WERI-Rb-1 (cell line): ENCODE measurements at regions not wholly inside any gene's neighbourhood (a gene's known extent, or its start where the extent isn't known, plus 50 kb on each side); places are given as distances from the start of the nearest gene placed in this dataset.
"Not testable (repeated sequence)": the region's sequence is repeated elsewhere in the genome, so short reads cannot be mapped to it uniquely, and the experiment has no call there.

Experiments used
- DNase-seq: peaks from one replicate; pipeline ENCODE4 v3.0.0-alpha.2; 2020
- H3K27ac ChIP-seq: fragments of 250-450 bp; sonication (Bioruptor Pico); 2 replicates; pipeline ENCODE4 v1.5.1; 2020; ENCODE audit warnings: mild to moderate bottlenecking, moderate library complexity
- H3K27me3 ChIP-seq: fragments of 250-450 bp; sonication (Bioruptor Pico); 2 replicates; pipeline ENCODE4 v1.5.1; 2021; ENCODE audit warnings: mild to moderate bottlenecking, low read depth, moderate library complexity; ENCODE audit not compliant: insufficient read depth, severe bottlenecking
- H3K36me3 ChIP-seq: fragments of 250-450 bp; sonication (Bioruptor Pico); 2 replicates; pipeline ENCODE4 v1.5.1; 2020; ENCODE audit warnings: mild to moderate bottlenecking, moderate library complexity
- H3K4me3 ChIP-seq: 2 replicates; pipeline ENCODE4 v1.5.1; 2011; ENCODE audit warnings: low read depth, mild to moderate bottlenecking, control low read depth, low read length
- H3K9me3 ChIP-seq: fragments of 250-450 bp; sonication (Bioruptor Pico); 2 replicates; pipeline ENCODE4 v1.5.1; 2021; ENCODE audit warnings: mild to moderate bottlenecking, moderate library complexity; ENCODE audit not compliant: severe bottlenecking
- TF ChIP-seq, protein P1 (sequence below): IDR thresholded peaks from 2 replicates; pipeline ENCODE4 v1.5.1; 2011; ENCODE audit warnings: low read depth, mild to moderate bottlenecking, control low read depth, inconsistent platforms, low read length

DNA sequence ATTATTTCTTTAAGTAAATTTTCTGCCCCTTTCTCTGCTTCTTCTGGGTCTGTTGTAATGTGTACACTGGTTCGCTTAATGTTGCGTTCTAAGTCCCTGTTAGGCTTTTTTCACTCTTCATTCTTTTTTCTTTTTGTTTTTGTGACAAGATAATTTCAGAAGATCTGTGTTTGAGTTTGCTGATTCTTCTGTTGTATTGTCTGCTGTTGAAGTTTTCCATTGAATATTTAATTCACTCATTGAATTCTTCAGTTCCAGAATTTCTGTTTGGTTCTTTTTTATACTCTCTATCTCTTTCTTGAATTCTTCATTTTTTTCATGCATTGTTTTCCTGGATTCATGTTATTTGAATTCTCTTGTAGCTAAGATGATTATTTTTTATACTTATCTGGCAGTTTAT, 66.3 kb upstream of the NUDT6 start:
- H3K27me3 ChIP-seq: no peaks in the 10 kb centered on the region
- TF ChIP-seq, protein P1, sequence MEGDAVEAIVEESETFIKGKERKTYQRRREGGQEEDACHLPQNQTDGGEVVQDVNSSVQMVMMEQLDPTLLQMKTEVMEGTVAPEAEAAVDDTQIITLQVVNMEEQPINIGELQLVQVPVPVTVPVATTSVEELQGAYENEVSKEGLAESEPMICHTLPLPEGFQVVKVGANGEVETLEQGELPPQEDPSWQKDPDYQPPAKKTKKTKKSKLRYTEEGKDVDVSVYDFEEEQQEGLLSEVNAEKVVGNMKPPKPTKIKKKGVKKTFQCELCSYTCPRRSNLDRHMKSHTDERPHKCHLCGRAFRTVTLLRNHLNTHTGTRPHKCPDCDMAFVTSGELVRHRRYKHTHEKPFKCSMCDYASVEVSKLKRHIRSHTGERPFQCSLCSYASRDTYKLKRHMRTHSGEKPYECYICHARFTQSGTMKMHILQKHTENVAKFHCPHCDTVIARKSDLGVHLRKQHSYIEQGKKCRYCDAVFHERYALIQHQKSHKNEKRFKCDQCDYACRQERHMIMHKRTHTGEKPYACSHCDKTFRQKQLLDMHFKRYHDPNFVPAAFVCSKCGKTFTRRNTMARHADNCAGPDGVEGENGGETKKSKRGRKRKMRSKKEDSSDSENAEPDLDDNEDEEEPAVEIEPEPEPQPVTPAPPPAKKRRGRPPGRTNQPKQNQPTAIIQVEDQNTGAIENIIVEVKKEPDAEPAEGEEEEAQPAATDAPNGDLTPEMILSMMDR: no peak
- H3K36me3 ChIP-seq: peaks cover 11% of the 10 kb centered on the region
- H3K27ac ChIP-seq: no peak overlapping the region
- no peak for DNase-seq
- H3K4me3 ChIP-seq: no peak overlapping the region
- H3K9me3 ChIP-seq: no peaks in the 10 kb centered on the region

DNA sequence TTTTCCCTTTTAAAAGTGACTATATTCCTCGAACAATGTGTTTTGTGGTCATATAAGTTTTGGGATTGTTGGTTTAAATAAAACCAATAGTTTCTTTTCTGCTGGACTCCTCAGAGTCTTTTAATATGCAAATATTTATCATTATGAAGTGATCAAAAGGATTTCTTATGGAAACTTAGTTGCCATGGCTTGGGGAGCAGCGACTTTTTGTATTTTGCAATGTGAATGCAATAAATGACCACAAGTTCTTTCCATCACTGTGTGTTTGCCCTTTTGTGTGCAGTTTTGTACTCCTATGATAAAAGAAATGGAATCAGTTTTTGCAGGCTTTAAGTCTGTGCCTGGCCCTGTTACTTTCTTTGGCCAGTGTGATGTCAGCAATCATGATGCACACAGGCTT, 68.5 kb upstream of the NUDT6 start:
- TF ChIP-seq, protein P1: no peak
- peaks cover 11% of the 10 kb centered on the region for H3K36me3 ChIP-seq
- DNase-seq: no peak
- H3K27me3 ChIP-seq: no peaks in the 10 kb centered on the region
- H3K4me3 ChIP-seq: no peak overlapping the region
- no peaks in the 10 kb centered on the region for H3K9me3 ChIP-seq
- no peak overlapping the region for H3K27ac ChIP-seq

DNA sequence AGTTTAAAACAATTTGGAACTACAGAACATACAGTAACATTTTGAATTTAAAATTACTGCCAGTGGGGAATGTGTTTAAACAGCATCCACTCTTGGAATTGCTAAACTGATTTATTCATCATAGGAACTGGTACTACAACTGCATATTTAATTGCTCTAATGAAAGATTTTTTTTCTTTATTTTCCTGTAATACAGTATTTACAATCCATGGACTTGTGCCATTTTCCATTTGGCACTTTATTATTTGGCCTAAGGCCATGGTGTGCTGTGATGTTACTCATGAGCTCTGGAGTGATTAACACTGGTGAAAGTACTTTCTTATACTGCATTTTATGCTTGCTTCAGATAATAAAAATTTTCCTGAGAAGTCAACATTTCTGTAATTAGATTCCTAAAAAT, 69.7 kb upstream of the NUDT6 start:
- Histone ChIP-seq H3K27ac (no peak overlapping the region), H3K36me3 (peaks cover 5% of the 10 kb centered on the region), H3K27me3 (no peaks in the 10 kb centered on the region), H3K9me3 (no peaks in the 10 kb centered on the region), H3K4me3 (no peak overlapping the region)
- DNase-seq: no peak
- TF ChIP-seq, protein P1: no peak

DNA sequence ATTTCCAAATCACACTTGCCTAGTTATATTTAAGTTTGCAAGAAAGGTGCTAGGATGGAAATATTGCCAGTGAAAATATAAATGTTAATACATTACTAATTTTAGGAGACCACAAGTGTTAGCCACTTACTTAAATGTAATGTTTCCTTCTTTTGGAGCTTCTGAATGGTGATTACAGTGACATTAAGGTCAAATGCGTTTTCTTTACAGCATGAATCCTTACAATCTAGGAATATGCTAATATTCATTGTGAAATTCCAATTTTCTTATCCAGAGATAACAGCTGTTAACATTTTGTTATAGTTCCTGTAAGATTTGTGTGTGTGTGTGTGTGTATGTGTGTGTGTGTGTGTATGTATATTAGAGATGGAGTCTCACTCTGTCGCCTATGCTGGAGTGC, 70.2 kb upstream of the NUDT6 start:
- H3K36me3 ChIP-seq: peaks cover 3% of the 10 kb centered on the region
- no peaks in the 10 kb centered on the region for H3K9me3 ChIP-seq
- TF ChIP-seq, protein P1: no peak
- H3K27ac ChIP-seq: no peak overlapping the region
- H3K4me3 ChIP-seq: no peak overlapping the region
- no peaks in the 10 kb centered on the region for H3K27me3 ChIP-seq
- DNase-seq: no peak

DNA sequence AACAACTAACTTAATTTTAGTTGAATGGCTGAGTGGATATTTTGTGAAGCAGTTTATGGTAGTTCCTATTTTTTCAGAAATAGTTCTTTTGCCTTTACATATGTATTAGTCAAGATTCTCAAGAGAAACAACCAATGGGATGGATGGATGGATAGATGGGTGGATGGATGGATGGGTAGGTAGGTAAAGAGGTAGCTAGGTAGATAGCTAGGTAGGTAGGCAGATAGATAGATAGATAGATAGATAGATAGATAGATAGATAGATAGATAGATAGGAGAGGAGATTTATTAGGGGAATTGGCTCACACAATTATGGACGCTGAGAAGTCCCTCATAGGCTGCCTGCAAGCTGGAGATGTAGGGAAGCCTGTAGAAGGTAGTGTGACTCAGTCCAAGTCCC, 74.0 kb upstream of the NUDT6 start:
- H3K4me3 ChIP-seq: no peak overlapping the region
- no peaks in the 10 kb centered on the region for H3K9me3 ChIP-seq
- H3K27me3 ChIP-seq: no peaks in the 10 kb centered on the region
- TF ChIP-seq, protein P1: no peak
- H3K36me3 ChIP-seq: no peaks in the 10 kb centered on the region; the same call in none of the 2 replicates
- no peak for DNase-seq
- no peak overlapping the region for H3K27ac ChIP-seq

DNA sequence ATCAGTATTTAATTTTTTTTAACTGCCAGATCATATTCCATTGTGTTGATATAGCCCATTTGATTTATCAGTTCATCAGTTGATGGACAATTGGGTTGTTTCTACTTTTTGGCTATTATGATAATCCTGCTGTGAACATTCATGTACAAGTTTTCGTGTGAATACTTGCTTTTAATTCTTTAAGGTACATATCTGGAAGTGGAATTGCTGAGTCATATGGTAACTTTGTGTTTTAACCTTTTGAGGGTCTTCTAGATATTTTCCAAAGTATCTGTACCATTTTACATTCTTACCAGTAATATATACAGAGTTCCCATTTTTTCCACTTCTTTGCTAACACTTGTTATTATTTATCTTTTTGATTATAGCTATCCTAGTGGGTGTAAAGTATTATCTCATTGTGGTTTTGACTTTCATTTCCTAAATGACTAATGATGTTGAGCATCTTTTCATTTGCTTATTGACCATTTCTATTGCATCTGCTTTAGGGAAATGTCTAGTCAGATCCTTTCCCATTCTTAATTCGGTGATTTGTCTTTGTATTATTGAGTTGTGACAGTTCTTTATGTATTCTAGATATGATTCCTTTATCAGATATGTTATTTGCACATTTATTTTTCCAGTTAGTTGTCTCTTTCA, 75.2 kb upstream of the NUDT6 start:
- no peaks in the 10 kb centered on the region for H3K9me3 ChIP-seq
- H3K4me3 ChIP-seq: no peak overlapping the region
- no peak overlapping the region for H3K27ac ChIP-seq
- DNase-seq: no peak
- TF ChIP-seq, protein P1: no peak
- no peaks in the 10 kb centered on the region for H3K27me3 ChIP-seq
- no peaks in the 10 kb centered on the region; the same call in 1 of the 2 replicates for H3K36me3 ChIP-seq

DNA sequence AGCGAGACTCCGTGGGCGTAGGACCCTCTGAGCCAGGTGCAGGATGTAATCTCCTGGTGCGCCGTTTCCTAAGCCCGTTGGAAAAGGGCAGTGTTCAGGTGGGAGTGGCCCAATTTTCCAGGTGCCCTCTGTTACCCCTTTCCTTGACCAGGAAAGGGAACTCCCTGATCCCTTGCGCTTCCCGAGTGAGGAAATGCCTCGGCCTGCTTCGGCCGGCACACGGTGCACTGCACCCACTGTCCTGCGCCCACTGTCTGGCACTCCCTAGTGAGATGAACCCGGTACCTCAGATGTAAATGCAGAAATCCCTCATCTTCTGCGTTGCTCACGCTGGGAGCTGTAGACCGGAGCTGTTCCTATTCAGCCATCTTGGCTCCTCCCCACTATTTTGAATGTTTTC, 81.7 kb upstream of the NUDT6 start:
- H3K4me3 ChIP-seq, H3K27me3 ChIP-seq, H3K27ac ChIP-seq, DNase-seq, H3K36me3 ChIP-seq, H3K9me3 ChIP-seq: not testable (repeated sequence)

DNA sequence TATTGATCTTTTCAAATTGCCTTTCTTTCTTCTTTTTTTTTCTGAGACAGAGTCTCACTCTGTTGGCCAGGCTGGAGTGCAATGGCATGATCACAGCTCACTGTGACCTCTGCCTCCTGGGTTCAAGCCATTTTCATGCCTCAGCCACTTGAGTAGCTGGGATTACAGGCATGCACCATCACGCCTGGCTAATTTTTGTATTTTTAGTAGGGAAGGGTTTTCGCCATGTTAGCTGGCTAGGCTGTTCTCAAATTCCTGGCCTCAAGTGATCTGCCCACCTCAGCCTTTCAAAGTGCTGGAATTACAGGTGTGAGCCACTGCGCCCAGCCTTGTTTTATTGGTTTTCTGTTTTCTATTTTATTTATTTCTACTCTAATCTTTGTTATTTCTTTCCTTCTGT, 82.7 kb upstream of the NUDT6 start:
- not testable (repeated sequence) for DNase-seq, H3K36me3 ChIP-seq, H3K27ac ChIP-seq, H3K27me3 ChIP-seq, H3K4me3 ChIP-seq, H3K9me3 ChIP-seq
